Psoas muscle (tissue), 7 donors: ENCODE measurements at regions not wholly inside any gene's neighbourhood (a gene's known extent, or its start where the extent isn't known, plus 50 kb on each side); places are given as distances from the start of the nearest gene placed in this dataset.

Experiments
- ATAC-seq, 4 donors: fragments of 200-7000 bp; cut with Tn5 transposase; one replicate each; pipeline ENCODE4 v1.9.1; 2020; ENCODE audit warnings: moderate library complexity in 3 of 4, mild to moderate bottlenecking in 2 of 4
- DNase-seq, 2 donors: peaks; one replicate each; pipeline ENCODE4 v3.0.0-alpha.2; 2020
- H3K27ac ChIP-seq: fragments of 200-600 bp; one replicate; pipeline ENCODE4 v1.8.0; 2022
- H3K27me3 ChIP-seq, 3 donors: fragments of 200-600 bp in 1 of 3; one replicate each; pipeline versions ENCODE4 v1.6.1 to v1.8.0; 2013 to 2022; ENCODE audit warnings: low read length in 2 of 3, mild to moderate bottlenecking in 2 of 3, moderate library complexity in 1 of 3; ENCODE audit not compliant: insufficient read depth in 3 of 3
- H3K36me3 ChIP-seq, 2 donors: fragments of 200-600 bp in 1 of 2; one replicate each; pipeline versions ENCODE4 v1.6.1 to v1.8.0; 2013 to 2022; ENCODE audit warnings: low read depth in 1 of 2, mild to moderate bottlenecking in 1 of 2, moderate library complexity in 1 of 2; ENCODE audit not compliant: insufficient read depth in 1 of 2
- H3K4me1 ChIP-seq: fragments of 200-600 bp; one replicate; pipeline ENCODE4 v1.8.0; 2022
- H3K4me3 ChIP-seq: fragments of 200-600 bp; one replicate; pipeline ENCODE4 v1.8.0; 2022; ENCODE audit warnings: mild to moderate bottlenecking
- H3K9me3 ChIP-seq: fragments of 200-600 bp; one replicate; pipeline ENCODE4 v1.8.0; 2022
- CTCF ChIP-seq: fragments of 200-600 bp; IDR thresholded peaks from one replicate; pipeline ENCODE4 v1.8.0; 2022; ENCODE audit warnings: antibody characterized with exemption
- WGBS, 3 donors: extraction: QIAGEN DNeasy Blood & Tissue Kit; methylation state at CpG; one replicate each; pipeline versions ENCODE4 v1.1.6 to v1.1.7; 2013; 5-methylcytosine and 5-hydroxymethylcytosine counted together
- intact Hi-C, 2 donors: fragments of 100-400 bp; cut with DNase I; formaldehyde crosslinking; loops; one replicate each; pipeline versions ENCODE4 v1.11.0 to v1.14.2; 2022
- donor health status: healthy with polysubstance abuse.
- donor health status: DM: no; HTN: no; CAD: no; lungs with moderate emphysema.
- donor health status: Bipolar disorder and iron deficiency.
- donor health status: healthy.
- donor health status: DM: yes; HTN: yes; CAD: no.
- donor health status: DM: no; HTN: no; CAD: no.
- donor health status: DM: yes; HTN: yes; CAD: no.

- Histone ChIP-seq H3K27me3 (no peaks in the 10 kb centered on the region), H3K9me3 (no peaks in the 10 kb centered on the region), H3K4me1 (no peaks in the 10 kb centered on the region), H3K27ac (no peak overlapping the region), H3K4me3 (no peak overlapping the region), H3K36me3 (no peaks in the 10 kb centered on the region)
- DNase-seq (no peak), ATAC-seq (no peak)
- no peak for TF ChIP-seq CTCF
- intact Hi-C loops, result no loop called here
- 100% methylated on average over 1 of the region's 1 CpG for WGBS, 3 donors
Observed at GRCh38 chr5:126052120-126052519, 371.1 kb upstream of the GRAMD2B start.

GRCh38 chr5:126052791-126053190 is 370.4 kb upstream of the GRAMD2B start:
- no peak for ATAC-seq
- intact Hi-C loops, result no loop called here

GRCh38 chr5:126053630-126054029 is 369.6 kb upstream of the GRAMD2B start:
- H3K27me3 ChIP-seq, result no peaks in the 10 kb centered on the region
- no peaks in the 10 kb centered on the region for H3K9me3 ChIP-seq
- H3K36me3 ChIP-seq, result no peaks in the 10 kb centered on the region
- intact Hi-C loops, result no loop called here
- H3K4me1 ChIP-seq, result no peaks in the 10 kb centered on the region
- DNase-seq (no peak), ATAC-seq (no peak)
- no peak for TF ChIP-seq CTCF
- no peak overlapping the region for H3K27ac ChIP-seq
- no peak overlapping the region for H3K4me3 ChIP-seq
- 24 to 37% (median 26%) methylated on average over 2 of the region's 2 CpGs for WGBS, 3 donors

More at GRCh38 chr5:126052791-126053190, 370.4 kb upstream of the GRAMD2B start:
- no peaks in the 10 kb centered on the region for H3K36me3 ChIP-seq
- no peak overlapping the region for H3K4me3 ChIP-seq
- H3K27ac ChIP-seq, result no peak overlapping the region
- no peak for DNase-seq
- no peaks in the 10 kb centered on the region for H3K9me3 ChIP-seq
- H3K4me1 ChIP-seq, result no peaks in the 10 kb centered on the region
- 95 to 100% (median 95%) methylated on average over 1 of the region's 1 CpG for WGBS, 3 donors
- no peak for TF ChIP-seq CTCF
- H3K27me3 ChIP-seq, result no peaks in the 10 kb centered on the region

- no peak overlapping the region for H3K27ac ChIP-seq
- no peak for ATAC-seq
Observed at GRCh38 chr5:126054577-126055347, 368.4 kb upstream of the GRAMD2B start.

More at GRCh38 chr5:126054577-126055347, 368.4 kb upstream of the GRAMD2B start:
- H3K36me3 ChIP-seq, result no peaks in the 10 kb centered on the region
- H3K4me1 ChIP-seq, result no peaks in the 10 kb centered on the region
- no peak for TF ChIP-seq CTCF
- H3K9me3 ChIP-seq, result no peaks in the 10 kb centered on the region
- no peak for DNase-seq
- no peaks in the 10 kb centered on the region for H3K27me3 ChIP-seq
- no peak overlapping the region for H3K4me3 ChIP-seq
- intact Hi-C loops, result no loop called here
- 46 to 51% (median 47%) methylated on average over 10 of the region's 10 CpGs for WGBS, 3 donors
